Osteoblast (primary cell): ENCODE measurements at regions not wholly inside any gene's neighbourhood (a gene's known extent, or its start where the extent isn't known, plus 50 kb on each side); places are given as distances from the start of the nearest gene placed in this dataset.

Source experiments
- DNase-seq: peaks from one replicate; pipeline ENCODE4 v3.0.0; 2011; ENCODE audit warnings: low spot score, mixed read lengths; ENCODE audit not compliant: insufficient read length; ENCODE audit errors: missing footprints
- H2AFZ ChIP-seq: 2 replicates; pipeline ENCODE4 v1.6.0; 2011; ENCODE audit warnings: mild to moderate bottlenecking, low read length
- H3K27ac ChIP-seq: 2 replicates; pipeline ENCODE4 v1.5.1; 2011; ENCODE audit warnings: mild to moderate bottlenecking, low read depth, low read length, moderate library complexity
- H3K27me3 ChIP-seq: 2 replicates; pipeline ENCODE4 v1.6.0; 2012; ENCODE audit warnings: mild to moderate bottlenecking, control low read depth, inconsistent platforms, low read length, moderate library complexity; ENCODE audit not compliant: insufficient read depth
- H3K36me3 ChIP-seq: 2 replicates; pipeline ENCODE4 v1.5.1; 2011; ENCODE audit warnings: mild to moderate bottlenecking, low read length, control low read depth, moderate library complexity; ENCODE audit not compliant: insufficient read depth
- H3K4me1 ChIP-seq: 2 replicates; pipeline ENCODE4 v1.5.1; 2011; ENCODE audit warnings: mild to moderate bottlenecking, low read length, control low read depth, moderate library complexity; ENCODE audit not compliant: insufficient read depth
- H3K4me2 ChIP-seq: 2 replicates; pipeline ENCODE4 v1.6.0; 2011; ENCODE audit warnings: mild to moderate bottlenecking, low read length; ENCODE audit not compliant: insufficient read depth
- H3K4me3 ChIP-seq: fragments of 200-600 bp; sonication (generic); 3 replicates; pipeline ENCODE4 v1.5.1; 2012; ENCODE audit warnings: mild to moderate bottlenecking, low read length, inconsistent platforms; ENCODE audit not compliant: insufficient read depth
- H3K79me2 ChIP-seq: 2 replicates; pipeline ENCODE4 v1.6.0; 2012; ENCODE audit warnings: mild to moderate bottlenecking, low read length, control low read depth, inconsistent platforms; ENCODE audit not compliant: insufficient read depth
- H3K9me3 ChIP-seq: 2 replicates; pipeline ENCODE4 v1.5.1; 2011; ENCODE audit warnings: low read depth, low read length, control low read depth
- H4K20me1 ChIP-seq: 2 replicates; pipeline ENCODE4 v1.6.0; 2012; ENCODE audit warnings: mild to moderate bottlenecking, low read length, control low read depth; ENCODE audit not compliant: insufficient read depth
- TF ChIP-seq, protein P1 (sequence below): IDR thresholded peaks from 2 replicates; pipeline ENCODE4 v1.5.1; 2011; ENCODE audit warnings: mild to moderate bottlenecking, low read depth, low read length, moderate library complexity; ENCODE audit errors: extremely low read depth

DNA sequence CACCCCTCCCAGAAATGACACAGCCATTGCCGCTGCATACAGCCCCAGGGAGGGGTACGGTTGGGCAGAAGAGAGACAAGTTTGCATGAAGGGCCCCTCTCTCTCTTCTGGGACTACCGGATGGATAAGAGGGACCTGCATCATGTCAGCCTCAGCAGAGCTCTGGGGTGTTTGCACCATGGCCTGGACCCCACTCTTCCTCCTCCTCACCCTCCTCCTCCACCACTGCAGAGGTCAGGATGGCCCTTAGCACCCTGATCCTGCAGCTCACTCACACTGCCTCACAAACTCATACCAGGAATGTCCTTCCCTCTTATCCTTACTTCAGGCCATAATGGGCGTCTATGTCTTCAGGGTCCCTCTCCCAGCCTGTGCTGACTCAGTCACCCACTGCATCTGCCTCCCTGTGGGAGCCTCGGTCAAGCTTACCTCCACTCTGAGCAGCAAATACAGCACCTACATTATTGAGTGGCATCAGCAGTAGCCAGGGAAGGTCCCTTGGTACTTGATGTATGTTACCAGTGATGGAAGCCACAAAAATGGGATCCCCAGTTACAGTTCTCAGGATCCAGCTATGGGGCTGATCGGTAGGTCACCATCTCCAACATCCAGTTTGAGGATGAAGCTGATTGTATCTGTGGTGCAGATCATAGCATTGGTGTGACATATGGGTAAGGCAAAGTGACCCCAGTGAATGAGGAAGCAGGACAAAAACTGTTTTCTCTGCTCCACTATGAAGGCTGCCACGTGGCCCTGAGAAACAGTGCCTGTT is 62.2 kb upstream of the VPREB1 start:
- no peak overlapping the region for H2AFZ ChIP-seq
- H3K36me3 ChIP-seq, result no peaks in the 10 kb centered on the region
- H3K27ac ChIP-seq, result no peak overlapping the region
- TF ChIP-seq, protein P1, sequence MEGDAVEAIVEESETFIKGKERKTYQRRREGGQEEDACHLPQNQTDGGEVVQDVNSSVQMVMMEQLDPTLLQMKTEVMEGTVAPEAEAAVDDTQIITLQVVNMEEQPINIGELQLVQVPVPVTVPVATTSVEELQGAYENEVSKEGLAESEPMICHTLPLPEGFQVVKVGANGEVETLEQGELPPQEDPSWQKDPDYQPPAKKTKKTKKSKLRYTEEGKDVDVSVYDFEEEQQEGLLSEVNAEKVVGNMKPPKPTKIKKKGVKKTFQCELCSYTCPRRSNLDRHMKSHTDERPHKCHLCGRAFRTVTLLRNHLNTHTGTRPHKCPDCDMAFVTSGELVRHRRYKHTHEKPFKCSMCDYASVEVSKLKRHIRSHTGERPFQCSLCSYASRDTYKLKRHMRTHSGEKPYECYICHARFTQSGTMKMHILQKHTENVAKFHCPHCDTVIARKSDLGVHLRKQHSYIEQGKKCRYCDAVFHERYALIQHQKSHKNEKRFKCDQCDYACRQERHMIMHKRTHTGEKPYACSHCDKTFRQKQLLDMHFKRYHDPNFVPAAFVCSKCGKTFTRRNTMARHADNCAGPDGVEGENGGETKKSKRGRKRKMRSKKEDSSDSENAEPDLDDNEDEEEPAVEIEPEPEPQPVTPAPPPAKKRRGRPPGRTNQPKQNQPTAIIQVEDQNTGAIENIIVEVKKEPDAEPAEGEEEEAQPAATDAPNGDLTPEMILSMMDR, result no peak
- no peaks in the 10 kb centered on the region for H3K79me2 ChIP-seq
- DNase-seq, result no peak
- no peak overlapping the region for H3K4me2 ChIP-seq
- no peaks in the 10 kb centered on the region for H4K20me1 ChIP-seq
- H3K27me3 ChIP-seq, result peaks cover 26% of the 10 kb centered on the region
- H3K9me3 ChIP-seq, result no peaks in the 10 kb centered on the region
- H3K4me3 ChIP-seq, result no peak overlapping the region
- no peaks in the 10 kb centered on the region for H3K4me1 ChIP-seq

DNA sequence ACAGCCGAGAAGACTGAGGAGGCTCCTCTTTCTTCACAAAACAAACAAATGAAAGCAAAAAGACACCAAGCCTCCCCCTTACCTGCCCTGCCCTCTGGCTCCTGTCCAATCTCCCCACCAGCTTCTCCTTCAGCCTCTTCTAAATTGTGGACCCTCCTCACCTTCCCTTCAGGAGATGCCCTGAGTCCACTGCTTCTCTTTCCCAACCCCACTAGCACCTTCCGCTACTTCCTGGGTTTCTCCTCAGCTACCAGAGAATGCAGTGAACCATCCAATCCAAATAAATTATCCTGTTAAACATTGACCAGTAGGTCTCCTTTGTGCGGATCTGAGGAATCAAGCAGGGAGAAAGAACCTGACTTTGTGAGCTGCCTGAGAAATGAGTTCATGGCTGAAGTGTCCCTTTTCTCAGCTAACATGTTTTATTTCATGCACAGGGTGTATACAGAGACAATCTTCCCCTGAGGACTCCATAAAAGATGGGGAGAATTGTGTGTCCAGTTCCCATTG is 63.2 kb upstream of the VPREB1 start:
- Histone ChIP-seq H3K27me3 (peaks cover 20% of the 10 kb centered on the region), H4K20me1 (no peaks in the 10 kb centered on the region), H2AFZ (no peak overlapping the region), H3K9me3 (no peaks in the 10 kb centered on the region), H3K36me3 (no peaks in the 10 kb centered on the region), H3K4me3 (no peak overlapping the region), H3K79me2 (no peaks in the 10 kb centered on the region), H3K27ac (no peak overlapping the region), H3K4me1 (no peaks in the 10 kb centered on the region), H3K4me2 (no peak overlapping the region)
- no peak for DNase-seq
- TF ChIP-seq, protein P1, result no peak

DNA sequence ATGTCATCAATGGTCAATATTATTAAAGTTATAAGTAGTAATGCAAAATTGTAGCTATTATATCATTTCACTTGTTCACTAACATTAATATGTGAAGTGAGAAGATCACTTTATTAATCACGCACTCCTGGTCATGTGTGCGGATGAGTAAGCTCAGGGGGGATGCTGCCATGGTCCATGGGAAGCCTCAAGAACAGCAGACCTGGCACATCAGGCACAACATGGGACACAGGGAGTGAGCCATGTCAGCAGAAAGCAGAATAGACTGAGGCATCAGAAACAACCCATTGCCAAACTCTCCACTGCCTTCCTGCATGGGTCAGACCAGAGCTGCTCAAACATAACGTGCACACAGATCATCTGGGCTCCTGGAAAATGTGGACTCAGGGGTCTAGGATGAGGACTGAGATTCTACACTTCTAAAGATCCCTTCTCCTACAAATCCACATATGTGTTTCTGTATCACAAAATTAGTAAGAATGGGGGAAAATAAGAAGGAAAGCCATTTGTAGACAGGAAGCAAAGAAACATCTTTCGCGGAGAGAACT is 63.8 kb upstream of the VPREB1 start:
- H3K36me3 ChIP-seq, result no peaks in the 10 kb centered on the region
- no peak overlapping the region for H3K4me3 ChIP-seq
- no peaks in the 10 kb centered on the region for H3K79me2 ChIP-seq
- H2AFZ ChIP-seq, result no peak overlapping the region
- H3K27me3 ChIP-seq, result peaks cover 17% of the 10 kb centered on the region
- no peak for DNase-seq
- no peak overlapping the region for H3K4me2 ChIP-seq
- H4K20me1 ChIP-seq, result no peaks in the 10 kb centered on the region
- no peaks in the 10 kb centered on the region for H3K9me3 ChIP-seq
- TF ChIP-seq, protein P1, result no peak
- H3K4me1 ChIP-seq, result no peaks in the 10 kb centered on the region
- no peak overlapping the region for H3K27ac ChIP-seq

DNA sequence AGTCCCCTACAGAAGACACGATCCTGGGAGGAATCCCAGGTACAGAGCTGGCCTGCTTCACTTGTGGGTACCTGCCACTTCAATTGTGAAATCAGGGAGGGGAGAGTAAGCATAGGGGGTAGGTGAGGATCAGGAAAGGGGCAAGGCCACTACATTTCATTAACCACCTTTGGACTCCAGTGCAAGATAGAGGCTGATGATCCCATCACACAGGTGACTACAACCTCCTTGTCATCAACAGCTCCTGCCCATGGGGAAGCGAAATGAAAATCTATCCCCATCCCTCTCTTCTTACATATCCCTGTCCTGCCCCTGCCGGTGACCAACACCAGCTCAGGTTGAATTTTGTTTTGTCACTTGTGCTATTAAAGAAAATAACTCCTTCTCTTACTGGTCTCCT is 64.7 kb upstream of the VPREB1 start:
- Histone ChIP-seq H3K4me2 (no peak overlapping the region), H3K79me2 (no peaks in the 10 kb centered on the region), H3K4me3 (no peak overlapping the region), H2AFZ (no peak overlapping the region), H3K9me3 (no peaks in the 10 kb centered on the region), H4K20me1 (no peaks in the 10 kb centered on the region), H3K27me3 (peaks cover 17% of the 10 kb centered on the region), H3K4me1 (no peaks in the 10 kb centered on the region), H3K36me3 (no peaks in the 10 kb centered on the region), H3K27ac (no peak overlapping the region)
- DNase-seq, result no peak
- TF ChIP-seq, protein P1, result no peak
